Heart left ventricle (tissue), 13 donors: ENCODE measurements at regions not wholly inside any gene's neighbourhood (a gene's known extent, or its start where the extent isn't known, plus 50 kb on each side); places are given as distances from the start of the nearest gene placed in this dataset.

Experiments used
- POLR2A ChIP-seq, 2 donors: fragments of 450-650 bp; IDR thresholded peaks; one replicate each; pipeline ENCODE4 v1.6.1; 2017; ENCODE audit warnings: antibody characterized with exemption in 2 of 2, mild to moderate bottlenecking in 2 of 2, moderate library complexity in 2 of 2
- TF ChIP-seq, protein P1 (sequence below), 12 donors: fragments of 200-600 bp; sonication (generic) in 4 of 12; IDR thresholded peaks; one replicate each; pipeline versions ENCODE4 v1.5.0 to v1.8.0; 2018 to 2022; ENCODE audit warnings: antibody characterized with exemption in 12 of 12, mild to moderate bottlenecking in 5 of 12
- donor health status: ischemic (EF 13 %, LVEDD 7.1; RV severe dilation, severe dysfunction).
- donor health status: DM: no; HTN: yes; CAD: no.
- donor health status: DM: no; HTN: no; CAD: no.
- donor health status: ischemic (EF 25% LVEDD 6.9; RV normal size, moderate dysfunction).
- donor health status: ischemic (EF 25% LVEDD 5.7; RV mildly dilated, moderate dysfunction).
- donor health status: ischemic (EF 35%, LVEDD 5.7; RV mildly dilated, moderate dysfunction).
- donor health status: nonischemic (EF 11% LVEDD 7.7; RV severe dilation, severe dysfunction).
- donor health status: DM: yes; HTN: yes; CAD: no.
- donor health status: PGD.
- donor health status: ischemic (EF 29% LVEDD 5.4; RV normal size, mild dysfunction).
- donor health status: nonischemic (EF 23%, LVEDD 6.1; RV moderate dilation, normal function).

DNA sequence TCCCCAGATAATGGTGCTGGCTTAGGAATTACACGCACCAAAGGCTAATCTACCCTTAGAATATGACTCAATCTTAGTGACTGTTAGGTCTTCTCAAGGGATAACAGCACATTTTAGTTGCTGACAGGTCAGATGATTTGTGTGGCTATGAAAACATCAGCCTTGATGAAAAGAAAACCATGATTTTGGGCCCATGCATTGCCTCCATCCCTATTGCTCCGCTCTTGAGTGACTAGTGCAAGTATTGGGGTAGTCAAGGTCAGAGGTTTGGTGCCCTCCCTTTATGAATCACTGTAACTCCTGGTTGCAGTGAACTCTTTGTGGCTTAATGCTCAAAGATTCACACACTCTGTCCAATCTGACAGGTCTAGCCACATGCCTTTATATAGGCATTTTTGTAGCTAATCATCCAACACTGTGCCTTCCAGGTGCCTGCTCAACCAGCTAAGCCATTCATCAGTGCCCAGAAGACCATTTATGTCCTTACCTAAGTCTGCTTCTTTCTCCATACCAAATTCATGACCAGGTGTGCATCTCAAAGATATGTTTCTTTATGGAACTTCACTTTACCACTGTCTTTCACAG lies 251.6 kb downstream of the KCNJ2 start:
- TF ChIP-seq POLR2A (IDR thresholded peaks at IDR 0.05) = no peak
- TF ChIP-seq, protein P1, sequence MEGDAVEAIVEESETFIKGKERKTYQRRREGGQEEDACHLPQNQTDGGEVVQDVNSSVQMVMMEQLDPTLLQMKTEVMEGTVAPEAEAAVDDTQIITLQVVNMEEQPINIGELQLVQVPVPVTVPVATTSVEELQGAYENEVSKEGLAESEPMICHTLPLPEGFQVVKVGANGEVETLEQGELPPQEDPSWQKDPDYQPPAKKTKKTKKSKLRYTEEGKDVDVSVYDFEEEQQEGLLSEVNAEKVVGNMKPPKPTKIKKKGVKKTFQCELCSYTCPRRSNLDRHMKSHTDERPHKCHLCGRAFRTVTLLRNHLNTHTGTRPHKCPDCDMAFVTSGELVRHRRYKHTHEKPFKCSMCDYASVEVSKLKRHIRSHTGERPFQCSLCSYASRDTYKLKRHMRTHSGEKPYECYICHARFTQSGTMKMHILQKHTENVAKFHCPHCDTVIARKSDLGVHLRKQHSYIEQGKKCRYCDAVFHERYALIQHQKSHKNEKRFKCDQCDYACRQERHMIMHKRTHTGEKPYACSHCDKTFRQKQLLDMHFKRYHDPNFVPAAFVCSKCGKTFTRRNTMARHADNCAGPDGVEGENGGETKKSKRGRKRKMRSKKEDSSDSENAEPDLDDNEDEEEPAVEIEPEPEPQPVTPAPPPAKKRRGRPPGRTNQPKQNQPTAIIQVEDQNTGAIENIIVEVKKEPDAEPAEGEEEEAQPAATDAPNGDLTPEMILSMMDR (IDR thresholded peaks at IDR 0.05) = no peak
